GM18499 (cell line): ENCODE measurements at regions not wholly inside any gene's neighbourhood (a gene's known extent, or its start where the extent isn't known, plus 50 kb on each side); places are given as distances from the start of the nearest gene placed in this dataset.

ENCODE experiments used
- ATAC-seq: cut with Tn5 transposase; IDR thresholded peaks from one replicate; pipeline ENCODE4 v1.9.1; 2021; ENCODE audit warnings: moderate number of reproducible peaks; ENCODE audit not compliant: insufficient read depth, unreplicated experiment

GRCh38 chr10:33638891-33639290, 304.4 kb upstream of the NRP1 start:
- ATAC-seq: no peak

DNA sequence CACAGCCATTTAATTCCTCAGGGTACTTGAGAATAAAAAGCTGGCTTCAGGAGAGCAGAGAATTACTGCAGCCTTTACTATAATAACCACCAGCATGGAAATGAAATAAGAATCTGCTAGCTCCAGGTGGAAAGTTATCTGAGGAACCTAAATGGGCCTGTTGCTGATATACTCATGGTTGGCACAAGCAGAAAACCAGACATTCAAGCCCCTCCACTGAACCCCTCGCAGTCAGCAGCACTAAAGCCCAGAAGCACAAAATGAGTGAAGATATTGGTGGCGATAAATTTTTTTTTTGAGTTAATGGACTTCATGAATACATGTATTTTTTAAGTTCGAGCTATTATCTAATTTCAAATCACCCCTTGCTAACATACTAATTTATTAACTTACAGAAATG, 303.9 kb upstream of the NRP1 start:
- ATAC-seq: no peak

- no peak for ATAC-seq
These were observed 301.6 kb upstream of the NRP1 start for GRCh38 chr10:33635967-33636515.

- ATAC-seq: no peak
These were observed 298.0 kb upstream of the NRP1 start for GRCh38 chr10:33632432-33632831.

- no peak for ATAC-seq
These were observed 297.5 kb upstream of the NRP1 start for GRCh38 chr10:33631991-33632390.

- no peak for ATAC-seq
These were observed 296.3 kb upstream of the NRP1 start for GRCh38 chr10:33630761-33631160.

GRCh38 chr10:33627611-33628010, 293.1 kb upstream of the NRP1 start:
- no peak for ATAC-seq

- no peak for ATAC-seq
These were observed 292.5 kb upstream of the NRP1 start for GRCh38 chr10:33626798-33627466.

- ATAC-seq: no peak
These were observed 289.2 kb upstream of the NRP1 start for GRCh38 chr10:33623669-33624068.

DNA sequence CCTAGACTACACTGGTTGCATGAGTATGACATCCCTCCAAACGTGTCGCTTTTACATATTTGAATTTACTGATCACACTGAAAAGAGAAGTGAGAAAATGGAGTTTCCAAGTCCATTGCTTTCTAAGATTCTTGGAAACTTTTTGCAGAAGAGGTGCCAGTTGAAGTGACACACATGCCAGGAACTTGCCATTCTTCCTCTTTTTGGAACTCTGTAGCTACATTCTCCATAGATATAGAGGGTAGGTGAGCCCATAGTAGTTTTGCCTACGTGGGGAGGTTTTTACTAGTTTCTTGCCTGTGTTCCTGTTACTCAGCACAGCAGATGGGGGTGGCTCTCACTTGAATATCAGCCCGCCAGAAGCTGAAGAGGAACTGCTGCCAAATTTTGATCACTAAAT, 286.6 kb upstream of the NRP1 start:
- no peak for ATAC-seq

DNA sequence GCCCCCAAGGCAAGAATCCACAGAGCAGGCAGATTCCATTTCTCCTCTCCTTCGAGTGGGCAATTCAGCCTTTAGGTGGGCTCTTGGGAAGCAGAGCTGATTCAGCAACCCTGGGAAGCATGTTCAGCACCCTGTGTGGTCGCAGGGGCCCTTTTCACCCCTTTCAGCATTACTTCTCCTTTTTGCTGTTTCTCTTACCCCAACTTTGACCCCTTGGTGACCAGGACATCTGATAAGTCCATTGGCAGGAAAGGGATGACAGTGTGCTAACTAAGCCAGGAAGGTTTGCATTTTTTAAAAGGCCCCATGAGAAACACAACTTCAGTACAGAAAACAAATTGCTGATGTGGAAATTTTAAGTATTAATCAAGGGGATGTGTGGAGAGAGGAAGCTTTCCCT, 283.7 kb upstream of the NRP1 start:
- ATAC-seq: no peak

- no peak for ATAC-seq
These were observed 283.1 kb upstream of the NRP1 start for GRCh38 chr10:33617381-33618080.

- no peak for ATAC-seq
These were observed 282.5 kb upstream of the NRP1 start for GRCh38 chr10:33616956-33617355.

DNA sequence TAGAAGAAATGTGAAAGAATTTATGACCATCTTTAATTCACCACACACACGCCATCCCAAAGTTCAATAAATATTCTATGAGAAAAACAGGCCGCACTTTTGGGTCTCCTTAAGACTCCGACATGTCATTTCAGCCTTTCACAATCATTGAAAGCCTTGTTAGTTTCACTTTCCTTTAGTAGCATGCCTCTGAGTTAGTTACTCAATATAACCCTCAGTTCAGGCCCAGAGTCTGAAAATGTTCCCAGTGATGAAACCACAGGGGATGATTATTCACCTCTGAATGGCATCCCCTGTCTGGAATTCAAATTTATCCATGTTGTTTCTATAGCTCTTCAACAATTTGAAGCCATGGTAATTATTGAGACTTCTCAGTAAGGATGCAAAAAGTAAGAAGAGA, 278.1 kb upstream of the NRP1 start:
- no peak for ATAC-seq

GRCh38 chr10:33612116-33612515, 277.6 kb upstream of the NRP1 start:
- no peak for ATAC-seq

DNA sequence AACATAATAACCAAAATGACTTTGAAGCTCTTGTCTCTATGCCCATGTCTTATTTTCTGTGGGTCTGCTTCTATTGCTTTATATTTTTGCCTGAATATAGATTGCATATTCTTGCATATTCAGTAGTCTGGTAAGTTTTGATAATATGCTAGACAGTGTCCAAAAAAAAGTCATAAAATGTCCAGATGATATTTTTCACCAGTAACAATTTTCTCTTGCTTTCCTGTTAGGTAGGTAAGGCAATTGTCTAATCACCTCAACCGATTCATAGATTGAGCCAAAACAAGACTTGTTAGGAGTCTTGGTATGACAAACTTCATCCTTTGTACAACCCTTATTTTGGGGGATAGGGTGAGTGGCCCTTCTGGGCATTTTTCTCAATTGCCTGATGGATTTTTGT, 277.0 kb upstream of the NRP1 start:
- no peak for ATAC-seq

- ATAC-seq: no peak
These were observed 275.1 kb upstream of the NRP1 start for GRCh38 chr10:33609546-33609945.

GRCh38 chr10:33602278-33602677, 267.8 kb upstream of the NRP1 start:
- ATAC-seq: no peak

GRCh38 chr10:33600381-33600780, 265.9 kb upstream of the NRP1 start:
- ATAC-seq: no peak

DNA sequence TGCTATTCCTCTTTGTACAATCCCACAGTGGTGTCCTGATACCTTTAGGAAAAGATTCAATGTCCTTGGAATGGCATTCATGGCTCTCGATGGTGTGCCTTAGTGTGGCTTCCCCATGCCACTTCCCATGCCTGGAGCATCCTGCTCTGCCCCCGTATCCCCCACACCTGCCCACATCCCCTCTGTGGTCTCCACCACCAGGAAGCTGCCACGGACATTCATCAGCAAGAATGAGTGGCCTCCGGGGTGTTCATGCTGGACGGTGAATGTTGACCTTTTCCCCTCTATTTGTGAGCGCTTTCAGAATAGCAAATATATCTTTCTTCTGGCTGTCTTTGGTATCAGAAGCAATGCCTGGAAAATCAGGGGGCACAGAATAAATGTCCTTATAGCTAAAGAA, 262.0 kb upstream of the NRP1 start:
- no peak for ATAC-seq

- no peak for ATAC-seq
These were observed 260.0 kb upstream of the NRP1 start for GRCh38 chr10:33594475-33594874.
